Parathyroid adenoma (tissue), 2 donors: ENCODE measurements at regions not wholly inside any gene's neighbourhood (a gene's known extent, or its start where the extent isn't known, plus 50 kb on each side); places are given as distances from the start of the nearest gene placed in this dataset.
"Not testable (repeated sequence)": the region's sequence is repeated elsewhere in the genome, so short reads cannot be mapped to it uniquely, and the experiment has no call there.

Source experiments
- H2AFZ ChIP-seq: fragments of 300-600 bp; sonication (generic); one replicate; pipeline ENCODE4 v1.7.0; 2017; ENCODE audit warnings: antibody characterized with exemption, mild to moderate bottlenecking
- H3K27ac ChIP-seq: fragments of 300-600 bp; sonication (generic); one replicate; pipeline ENCODE4 v1.7.0; 2017
- H3K27me3 ChIP-seq: fragments of 300-600 bp; sonication (generic); one replicate; pipeline ENCODE4 v1.7.0; 2017; ENCODE audit warnings: low read length; ENCODE audit not compliant: control insufficient read depth, insufficient read depth
- H3K36me3 ChIP-seq: fragments of 300-600 bp; sonication (generic); one replicate; pipeline ENCODE4 v1.7.0; 2017; ENCODE audit warnings: low read length; ENCODE audit not compliant: control insufficient read depth, insufficient read depth
- H3K4me1 ChIP-seq: fragments of 300-600 bp; sonication (generic); one replicate; pipeline ENCODE4 v1.7.0; 2017; ENCODE audit warnings: control low read depth
- H3K4me2 ChIP-seq: fragments of 300-600 bp; sonication (generic); one replicate; pipeline ENCODE4 v1.7.0; 2017; ENCODE audit warnings: low read length
- H3K4me3 ChIP-seq: fragments of 300-600 bp; sonication (generic); one replicate; pipeline ENCODE4 v1.7.0; 2017; ENCODE audit warnings: low read depth, low read length
- H3K79me2 ChIP-seq: fragments of 300-600 bp; sonication (generic); one replicate; pipeline ENCODE4 v1.7.0; 2017; ENCODE audit warnings: control low read depth
- H3K9ac ChIP-seq: fragments of 300-600 bp; sonication (generic); one replicate; pipeline ENCODE4 v1.7.0; 2017; ENCODE audit warnings: mild to moderate bottlenecking
- H3K9me3 ChIP-seq: fragments of 300-600 bp; sonication (generic); one replicate; pipeline ENCODE4 v1.7.0; 2017; ENCODE audit warnings: low read length; ENCODE audit not compliant: control insufficient read depth
- CTCF ChIP-seq: fragments of 300-600 bp; sonication (generic); IDR thresholded peaks from one replicate; pipeline ENCODE4 v1.7.0; 2017; ENCODE audit warnings: antibody characterized with exemption, mild to moderate bottlenecking
- donor health status: primary hyperparathyroidism.

- no peak for TF ChIP-seq CTCF
Observed at GRCh38 chr7:37604078-37604477, 79.5 kb upstream of the GPR141 start.

GRCh38 chr7:37617406-37617805 is 66.2 kb upstream of the GPR141 start:
- not testable (repeated sequence) for H3K4me2 ChIP-seq, H3K36me3 ChIP-seq, H3K4me1 ChIP-seq, H2AFZ ChIP-seq, H3K27ac ChIP-seq, H3K9ac ChIP-seq, H3K9me3 ChIP-seq, H3K27me3 ChIP-seq, H3K79me2 ChIP-seq, H3K4me3 ChIP-seq

More at GRCh38 chr7:37604078-37604477, 79.5 kb upstream of the GPR141 start:
- Histone ChIP-seq H3K27me3 (no peaks in the 10 kb centered on the region), H3K79me2 (no peaks in the 10 kb centered on the region), H2AFZ (no peak overlapping the region), H3K27ac (no peak overlapping the region), H3K36me3 (no peaks in the 10 kb centered on the region), H3K4me3 (no peak overlapping the region), H3K4me1 (no peaks in the 10 kb centered on the region), H3K4me2 (no peak overlapping the region), H3K9me3 (no peaks in the 10 kb centered on the region), H3K9ac (no peak overlapping the region)

- Histone ChIP-seq H3K4me3 (no peak overlapping the region), H3K36me3 (no peaks in the 10 kb centered on the region), H2AFZ (no peak overlapping the region), H3K9ac (no peak overlapping the region), H3K9me3 (no peaks in the 10 kb centered on the region), H3K27me3 (no peaks in the 10 kb centered on the region), H3K4me2 (no peak overlapping the region), H3K4me1 (no peaks in the 10 kb centered on the region), H3K79me2 (no peaks in the 10 kb centered on the region), H3K27ac (no peak overlapping the region)
- no peak for TF ChIP-seq CTCF
Observed at GRCh38 chr7:37633048-37633447, 50.5 kb upstream of the GPR141 start.
